ENCODE measurements at regions not wholly inside any gene's neighbourhood (a gene's known extent, or its start where the extent isn't known, plus 50 kb on each side); places are given as distances from the start of the nearest gene placed in this dataset.
"Not testable (repeated sequence)": the region's sequence is repeated elsewhere in the genome, so short reads cannot be mapped to it uniquely, and the experiment has no call there.

- intact Hi-C loops (cut with DNase I), result no loop called here
- no peak for DNase-seq (ENCODE audit: low spot score)
These were observed 51.0 kb upstream of the PRB2 start for GRCh38 chr12:11446372-11446771.

DNA sequence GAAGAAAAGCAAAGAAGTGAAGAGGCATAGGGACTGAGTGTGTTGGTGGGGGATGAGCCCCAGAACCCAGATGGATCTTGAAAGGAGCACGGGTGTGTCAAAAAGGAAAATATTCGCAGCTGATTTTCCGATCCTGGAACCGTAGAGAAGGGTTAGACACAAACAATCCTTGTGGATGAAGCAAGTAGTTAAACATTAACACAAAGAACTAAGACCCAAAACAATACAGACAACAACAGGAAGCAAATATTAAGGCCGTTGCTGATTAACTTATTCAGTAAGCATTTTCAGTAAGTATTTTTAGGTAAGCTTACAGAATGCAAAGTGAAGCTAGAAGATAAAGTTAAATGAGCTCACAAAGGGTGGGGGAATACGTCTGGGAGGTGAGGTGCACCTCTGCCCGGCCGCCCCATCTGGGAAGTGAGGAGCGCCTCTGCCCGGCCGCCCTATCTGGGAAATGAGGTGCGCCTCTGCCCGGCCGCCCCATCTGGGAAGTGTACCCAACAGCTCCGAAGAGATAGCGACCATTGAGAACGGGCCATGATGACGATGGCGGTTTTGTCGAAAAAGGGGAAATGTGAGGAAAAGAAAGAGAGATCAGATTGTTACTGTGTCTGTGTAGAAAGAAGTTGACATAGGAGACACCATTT is 62.8 kb upstream of the PRB2 start:
- no peak for DNase-seq (ENCODE audit: low spot score)
- intact Hi-C loops (cut with DNase I), result no loop called here

GRCh38 chr12:11460343-11461023 is 65.1 kb upstream of the PRB2 start:
- intact Hi-C loops (cut with DNase I), result no loop called here
- DNase-seq (ENCODE audit: low spot score), result no peak

GRCh38 chr12:11461433-11461832 is 66.1 kb upstream of the PRB2 start:
- no peak for DNase-seq (ENCODE audit: low spot score)
- intact Hi-C loops (cut with DNase I), result no loop called here

DNA sequence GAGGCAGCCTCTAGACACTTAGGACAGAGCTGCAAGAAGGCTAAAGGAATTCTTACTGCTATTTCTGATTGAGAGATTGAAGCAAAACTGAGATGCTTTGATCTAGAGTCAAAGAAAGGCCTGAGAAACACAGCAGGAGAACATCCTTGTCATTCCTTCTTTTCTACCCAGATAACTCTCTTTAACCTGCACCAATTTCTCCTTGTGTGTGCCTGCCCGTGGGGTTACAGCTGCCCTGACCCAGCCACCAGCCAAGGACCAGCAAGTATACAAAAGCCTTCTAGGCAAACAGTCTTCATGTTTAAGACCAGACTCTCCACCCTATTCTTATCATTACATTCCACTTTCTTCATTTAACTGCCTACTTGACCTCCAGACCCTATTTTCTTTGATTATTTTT is 81.7 kb upstream of the PRB2 start:
- intact Hi-C loops (cut with DNase I), result no loop called here
- DNase-seq (ENCODE audit: low spot score), result no peak

GRCh38 chr12:11482955-11483354 is 87.6 kb upstream of the PRB2 start:
- DNase-seq (ENCODE audit: low spot score), result no peak
- intact Hi-C loops (cut with DNase I), result loop anchor here (10.0 kb wide), 1 partner anchor 248 kb away; no protein-coding TSS in a partner anchor

GRCh38 chr12:11486623-11487444 is 91.5 kb upstream of the PRB2 start:
- peak; percentile 82 for DNase-seq (ENCODE audit: low spot score)
- intact Hi-C loops (cut with DNase I), result loop anchor here (2.0 to 10.0 kb wide), 2 partner anchors 252 to 716 kb away; no protein-coding TSS in a partner anchor

DNA sequence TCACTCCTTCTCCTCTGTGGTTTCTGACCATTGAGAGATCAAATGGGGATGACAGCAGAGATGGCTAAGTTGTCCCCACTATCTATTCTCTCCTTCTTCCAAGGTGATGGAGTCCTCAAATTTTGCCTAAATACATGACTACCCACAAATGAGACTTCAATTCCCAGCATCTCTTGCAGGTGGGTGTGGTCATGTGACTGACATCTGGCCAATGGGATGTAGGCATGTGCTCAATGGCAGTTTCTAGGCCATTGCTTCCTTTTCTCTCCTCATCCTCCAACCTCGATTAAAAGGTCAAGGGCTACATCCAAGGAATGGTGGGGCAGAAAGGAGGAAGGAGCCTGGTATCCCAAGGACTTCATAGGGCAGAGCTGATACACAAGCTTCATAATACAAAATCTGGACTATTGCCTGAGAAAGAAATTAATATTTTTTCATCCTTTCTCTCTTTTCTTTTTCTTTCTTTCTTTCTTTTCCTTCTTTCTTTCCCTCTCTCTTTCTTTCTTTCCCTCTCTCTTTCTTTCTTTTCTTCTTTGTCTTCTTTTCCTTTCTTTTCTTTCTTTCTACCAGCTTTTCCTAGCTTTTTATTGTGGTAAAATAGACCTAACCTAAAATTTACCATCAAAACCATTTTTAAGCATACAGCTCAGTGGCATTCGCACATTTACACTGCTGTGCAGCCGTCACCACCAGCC is 100.9 kb upstream of the PRB2 start:
- no peak for DNase-seq (ENCODE audit: low spot score)
- intact Hi-C loops (cut with DNase I), result no loop called here

DNA sequence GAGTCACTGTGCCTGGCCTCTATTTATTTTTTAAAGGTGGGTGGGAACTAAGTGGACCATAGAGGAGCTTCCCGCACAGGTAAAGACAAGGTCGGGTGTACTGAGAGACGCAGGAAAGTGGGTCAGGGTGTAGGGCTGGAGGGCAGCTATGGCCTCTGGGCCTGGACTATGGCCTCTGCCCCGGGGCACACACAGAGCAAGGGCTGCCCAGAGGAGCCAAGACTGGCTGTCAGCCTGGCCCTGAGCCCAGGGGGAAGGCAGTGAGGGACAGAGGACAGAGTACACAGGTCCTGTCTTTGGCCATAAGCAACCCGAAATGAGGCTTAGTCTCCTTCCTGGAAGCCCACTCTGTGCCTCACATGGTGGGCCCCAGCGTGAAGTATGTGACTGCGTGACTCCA is 102.1 kb upstream of the PRB2 start:
- no peak for DNase-seq (ENCODE audit: low spot score)
- intact Hi-C loops (cut with DNase I), result no loop called here

DNA sequence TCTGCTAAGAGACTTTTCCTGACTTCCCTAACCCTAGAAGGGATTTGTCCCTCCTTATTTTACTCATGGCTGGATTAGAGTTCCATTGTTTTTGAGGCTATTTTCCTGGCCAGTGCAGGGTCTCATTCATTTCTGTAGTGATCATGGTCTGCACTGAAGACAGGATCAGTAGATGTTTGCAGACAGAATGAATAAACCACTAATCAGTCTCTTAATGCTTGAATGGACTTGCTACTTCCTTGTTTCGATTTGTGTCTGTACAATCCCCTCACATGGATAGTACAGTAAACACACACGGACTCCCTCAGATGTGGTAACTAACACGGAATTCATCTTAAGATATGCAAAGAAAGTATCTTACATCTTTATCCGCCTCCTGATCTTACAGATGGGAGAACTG is 102.6 kb upstream of the PRB2 start:
- DNase-seq (ENCODE audit: low spot score), result no peak
- intact Hi-C loops (cut with DNase I), result no loop called here

DNA sequence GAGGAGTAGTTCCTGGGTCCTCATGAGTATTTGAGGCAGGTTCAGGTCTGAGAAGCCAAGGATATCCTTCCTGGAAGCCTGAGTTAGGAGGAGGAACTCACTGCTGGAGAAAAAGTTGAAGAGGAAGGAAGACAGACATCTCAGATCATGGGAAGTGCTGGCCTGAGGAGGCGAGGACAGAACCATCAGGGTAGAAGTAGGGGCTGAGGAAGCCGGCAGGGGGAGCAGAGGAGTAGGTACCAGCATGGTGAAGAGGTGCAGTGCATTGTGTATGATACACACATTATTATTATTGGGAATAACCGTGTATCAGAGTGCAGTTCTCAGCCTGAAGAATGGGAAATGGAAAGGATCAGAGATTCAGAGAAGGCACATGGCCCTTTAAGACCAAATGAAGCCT is 103.2 kb upstream of the PRB2 start:
- DNase-seq (ENCODE audit: low spot score); intact Hi-C loops (cut with DNase I): not testable (repeated sequence)

GRCh38 chr12:11499806-11500187 is 104.4 kb upstream of the PRB2 start:
- DNase-seq (ENCODE audit: low spot score), result no peak
- intact Hi-C loops (cut with DNase I), result no loop called here

DNA sequence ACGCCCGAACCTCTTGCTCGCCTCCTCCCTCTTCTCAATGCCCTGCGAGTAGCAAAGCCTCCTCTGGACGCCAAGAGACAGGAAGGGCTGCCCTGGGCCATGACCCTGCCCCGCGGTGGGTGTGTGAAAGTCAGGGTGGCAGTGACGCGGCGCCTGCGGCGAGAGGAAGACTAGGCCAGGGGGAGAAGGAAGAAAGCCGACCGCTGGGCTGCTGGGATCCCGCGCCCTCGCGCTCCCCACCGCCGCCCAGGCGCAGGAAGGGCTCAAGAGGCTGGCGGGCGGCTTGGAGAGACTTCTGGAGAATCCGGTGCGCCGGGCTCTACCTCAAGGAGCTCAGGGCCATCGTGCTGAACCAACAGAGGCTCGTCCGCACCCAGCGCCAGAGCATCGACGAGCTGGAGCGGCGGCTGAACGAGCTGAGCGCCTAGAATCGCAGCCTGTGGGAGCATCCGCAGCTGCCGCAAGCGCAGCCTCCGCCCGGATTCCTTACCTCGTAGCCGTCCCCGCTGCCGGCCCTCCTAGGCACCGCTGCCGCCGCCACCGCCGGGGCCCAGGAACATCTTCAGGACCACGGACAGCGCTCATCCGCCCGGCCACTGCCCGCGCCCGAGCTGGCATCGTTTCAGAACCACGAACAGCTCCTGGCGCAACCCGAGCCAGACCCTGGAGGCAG is 105.0 kb upstream of the PRB2 start:
- peak; percentile 87 for DNase-seq (ENCODE audit: low spot score)
- intact Hi-C loops (cut with DNase I), result no loop called here

DNA sequence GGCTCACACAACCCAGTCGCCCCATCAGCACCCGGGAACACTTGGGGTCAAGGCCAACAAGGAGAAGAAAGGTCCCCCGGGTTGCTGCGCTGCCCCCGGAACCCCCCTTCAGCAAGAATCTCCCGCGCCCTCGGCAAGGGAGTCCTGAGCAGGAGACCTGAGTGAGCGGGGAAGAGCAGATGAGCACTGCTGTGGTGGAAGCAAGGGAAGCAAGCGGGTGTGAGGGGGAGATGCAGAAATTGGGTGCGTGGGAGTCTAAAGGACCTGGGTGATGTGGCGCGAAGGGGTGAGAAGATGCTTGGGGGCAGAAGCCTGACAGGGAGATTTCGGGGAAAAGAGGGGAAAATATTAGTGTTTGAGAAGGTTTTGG is 105.5 kb upstream of the PRB2 start:
- no peak for DNase-seq (ENCODE audit: low spot score)
- intact Hi-C loops (cut with DNase I), result no loop called here

- no peak for DNase-seq (ENCODE audit: low spot score)
- intact Hi-C loops (cut with DNase I), result no loop called here
These were observed 113.3 kb upstream of the PRB2 start for GRCh38 chr12:11508699-11509098.

DNA sequence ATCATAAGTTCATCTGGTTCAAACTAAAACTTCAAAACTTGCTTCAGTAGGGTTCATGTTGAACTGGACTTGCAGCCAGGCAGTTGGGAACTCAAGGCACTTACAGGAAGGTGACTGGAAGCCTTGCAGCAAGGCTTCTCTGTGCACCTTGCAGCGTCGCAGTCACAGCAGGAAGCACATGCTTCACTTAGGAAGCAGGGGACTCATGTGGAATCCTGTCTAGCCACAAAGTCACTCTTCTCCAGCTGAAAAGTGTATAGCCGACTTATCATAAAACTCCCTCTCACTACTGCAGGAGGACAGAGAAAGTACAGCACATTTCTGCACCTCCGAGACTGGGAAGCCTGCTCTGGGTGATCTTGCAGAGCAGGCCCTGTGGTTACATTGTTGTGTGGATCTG is 114.0 kb upstream of the PRB2 start:
- DNase-seq (ENCODE audit: low spot score), result no peak
- intact Hi-C loops (cut with DNase I), result no loop called here

DNA sequence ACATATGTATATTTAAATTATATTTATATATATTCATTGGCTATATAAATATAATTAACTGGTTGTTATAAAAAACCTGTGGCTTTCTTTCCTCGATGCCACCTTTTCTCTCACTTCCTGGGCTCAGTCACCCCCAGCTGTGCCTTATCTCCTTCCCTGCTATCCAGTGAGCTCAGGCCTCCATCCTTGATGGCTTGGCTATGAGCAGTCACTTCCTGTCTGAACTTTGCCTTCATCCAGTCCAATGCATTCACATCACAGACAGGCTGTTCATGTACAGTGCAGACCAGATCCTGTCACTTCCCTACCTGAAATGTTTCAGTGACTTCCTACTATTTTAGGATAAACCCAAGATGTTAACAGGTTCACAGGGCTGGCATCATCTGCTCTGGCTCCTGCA is 115.3 kb upstream of the PRB2 start:
- no peak for DNase-seq (ENCODE audit: low spot score)
- intact Hi-C loops (cut with DNase I), result no loop called here

GRCh38 chr12:11513288-11513687 is 117.9 kb upstream of the PRB2 start:
- DNase-seq (ENCODE audit: low spot score), result no peak
- intact Hi-C loops (cut with DNase I), result no loop called here

DNA sequence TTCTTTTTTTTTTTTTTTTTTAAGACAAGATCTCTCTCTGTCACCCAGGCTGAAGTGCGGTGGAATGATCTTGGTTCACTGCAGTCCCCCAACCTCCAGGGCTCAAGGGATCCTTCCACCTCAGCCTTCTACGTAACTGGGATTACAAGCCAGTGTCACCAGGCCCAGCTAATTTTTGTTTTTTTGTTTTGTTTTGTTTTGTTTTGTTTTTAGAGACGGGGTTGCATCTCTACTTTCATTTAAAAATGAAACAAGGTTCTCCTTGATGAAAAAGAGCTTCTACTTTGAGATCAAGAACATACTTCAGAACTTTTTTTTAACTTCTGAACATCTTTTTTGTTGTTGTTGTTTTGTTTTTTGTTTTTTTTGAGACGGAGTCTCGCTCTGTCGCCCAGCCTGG is 121.7 kb upstream of the PRB2 start:
- no peak for DNase-seq (ENCODE audit: low spot score)
- intact Hi-C loops (cut with DNase I), result no loop called here

DNA sequence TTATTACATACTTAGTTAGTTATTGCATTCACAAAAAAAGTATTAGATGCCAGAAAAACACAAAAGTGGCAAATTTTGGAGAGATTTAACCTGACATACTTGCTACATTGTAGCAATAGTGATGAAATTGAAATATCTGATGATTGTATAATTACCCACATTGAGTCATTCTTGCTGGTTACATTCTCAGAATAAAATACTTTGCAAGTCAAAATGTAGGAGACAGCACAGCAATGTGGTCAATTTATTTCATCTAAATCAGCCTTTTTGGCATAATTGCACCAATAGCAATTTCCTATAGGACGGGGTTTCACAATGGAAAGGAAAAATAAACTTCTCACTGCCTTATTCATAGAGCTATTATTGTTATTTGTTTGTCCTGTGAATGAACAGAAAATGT is 125.0 kb upstream of the ETV6 start:
- no peak for DNase-seq (ENCODE audit: low spot score)
- intact Hi-C loops (cut with DNase I), result no loop called here

All from cardiac septum (tissue), 1 donor.